SIG-M5 (cell line): ENCODE measurements at regions not wholly inside any gene's neighbourhood (a gene's known extent, or its start where the extent isn't known, plus 50 kb on each side); places are given as distances from the start of the nearest gene placed in this dataset.
"Not testable (repeated sequence)": the region's sequence is repeated elsewhere in the genome, so short reads cannot be mapped to it uniquely, and the experiment has no call there.

Experiments
- DNase-seq: peaks from one replicate; lab custom pipeline; 2025; lab: John Stamatoyannopoulos, UW

DNA sequence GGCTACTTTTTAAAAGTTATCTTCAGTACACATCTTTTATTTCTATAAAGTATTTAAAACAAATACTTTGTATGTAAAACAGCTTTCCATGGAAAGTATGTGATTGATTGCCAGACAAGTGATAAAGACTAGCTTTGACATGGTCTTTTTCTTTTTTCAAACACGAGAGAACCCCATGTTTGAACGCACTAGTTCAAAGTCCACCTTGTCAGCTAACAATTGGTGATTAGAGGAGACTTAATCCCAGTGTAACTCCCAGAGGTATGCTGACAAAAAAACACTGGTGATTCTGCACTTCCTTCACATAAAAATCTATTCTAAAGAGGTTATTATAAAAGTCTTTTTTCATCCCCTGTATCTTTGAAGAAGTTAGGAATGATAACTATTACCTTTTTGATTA, 438.1 kb downstream of the GJA1 start:
- DNase-seq, result no peak

DNA sequence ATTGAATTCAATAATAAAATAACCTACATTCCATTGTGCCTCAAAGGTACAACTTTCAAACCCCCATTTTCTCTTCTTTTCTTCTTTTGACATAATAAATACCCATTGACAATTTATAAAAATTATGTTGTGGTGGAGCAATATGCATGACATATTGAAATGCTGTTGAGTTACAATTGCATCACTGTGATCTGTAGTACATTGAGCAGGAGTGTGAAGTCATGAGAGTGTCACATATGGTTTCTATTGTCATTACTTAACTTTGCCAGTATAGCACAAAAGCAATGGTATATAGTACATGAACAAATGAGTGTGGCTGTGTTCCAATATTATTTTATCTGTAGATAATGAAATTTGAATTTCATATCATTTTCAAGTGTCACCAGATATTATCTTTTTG, 441.3 kb downstream of the GJA1 start:
- DNase-seq, result no peak

DNA sequence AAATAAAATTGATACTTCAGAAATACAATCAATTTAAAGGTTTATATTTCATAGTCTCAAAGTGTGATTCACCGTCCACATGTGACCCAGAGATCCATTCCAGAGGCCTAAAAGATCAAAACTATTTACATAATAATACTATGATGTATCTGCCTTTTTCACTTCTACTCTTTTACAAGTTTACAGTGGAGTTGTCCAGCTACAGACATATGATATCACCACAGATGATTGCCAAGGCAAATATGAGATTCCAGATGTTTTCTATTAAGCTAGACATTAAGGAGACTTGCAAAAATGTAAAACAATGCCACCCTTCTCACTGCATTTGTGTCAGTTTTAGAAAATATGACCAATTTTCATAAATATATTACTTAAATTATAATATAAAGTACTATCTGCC, 443.7 kb downstream of the GJA1 start:
- no peak for DNase-seq

DNA sequence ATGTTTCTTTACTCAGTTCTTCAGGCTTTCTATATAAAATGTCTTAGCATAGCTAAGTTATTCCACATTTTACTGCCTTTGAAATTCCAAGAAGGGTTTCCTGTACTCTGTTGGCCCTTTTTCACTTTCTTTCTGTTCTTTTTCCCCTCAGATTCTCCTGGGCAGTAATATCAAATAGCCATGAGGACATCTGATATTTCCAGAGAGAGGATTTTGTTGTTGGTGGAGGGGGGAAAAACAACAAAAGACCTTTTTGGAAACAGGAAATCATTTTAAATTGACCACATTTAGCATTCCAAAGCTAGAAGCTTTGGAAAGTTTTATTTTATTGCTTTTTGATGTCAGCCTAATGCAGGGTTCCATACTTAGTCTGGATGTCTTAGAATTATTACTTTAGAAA, 445.4 kb downstream of the GJA1 start:
- no peak for DNase-seq

DNA sequence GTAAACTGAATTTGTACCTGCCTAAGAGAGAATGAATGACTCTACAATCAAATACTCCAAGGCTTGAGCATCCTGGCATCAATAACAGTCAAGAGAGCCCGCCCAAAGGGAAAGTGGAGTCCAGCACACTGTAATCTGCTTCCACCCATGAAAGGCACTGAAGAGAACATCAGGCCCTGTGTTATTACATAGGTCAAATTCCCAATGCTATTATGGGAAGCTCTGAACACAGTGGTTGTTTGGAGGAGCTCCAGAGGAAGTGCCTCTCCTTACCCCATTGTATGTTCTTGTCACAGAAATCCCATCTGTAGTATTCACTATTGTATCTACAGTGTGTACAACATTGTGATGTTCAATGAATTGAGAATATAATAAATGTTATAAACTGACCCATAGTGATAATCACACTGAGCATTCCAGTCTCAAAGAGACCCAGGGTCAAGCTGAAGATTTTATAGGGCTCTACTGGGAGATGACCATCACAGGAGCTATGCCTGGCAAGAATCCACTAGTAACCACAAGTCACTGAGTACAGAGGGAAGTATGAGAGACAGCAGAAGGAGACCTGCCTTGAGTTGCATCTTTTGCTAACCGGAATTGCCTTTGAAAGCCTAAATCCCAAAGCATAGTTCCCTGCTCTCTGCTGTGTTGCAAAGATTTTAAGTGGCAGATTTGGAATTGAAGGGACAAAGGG, 446.7 kb downstream of the GJA1 start:
- no peak for DNase-seq

DNA sequence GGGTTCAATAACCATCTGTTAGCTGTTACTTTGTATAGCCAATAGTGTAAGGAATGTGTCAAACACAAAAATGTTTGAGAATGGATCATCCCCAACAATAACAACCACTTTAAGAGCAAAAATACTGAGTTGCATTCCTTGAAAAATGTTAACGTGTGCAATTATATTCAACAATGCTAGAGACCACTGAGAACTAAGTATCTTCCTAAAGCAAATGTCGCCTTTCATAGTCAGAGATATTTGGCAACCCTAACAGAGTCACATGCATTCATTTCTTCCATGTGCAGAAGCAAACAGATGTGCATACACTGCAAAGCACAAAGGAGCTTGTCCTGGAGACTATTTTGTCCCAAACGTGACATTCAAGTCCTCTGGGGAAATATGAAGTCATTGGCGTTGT, 448.6 kb downstream of the GJA1 start:
- no peak for DNase-seq

DNA sequence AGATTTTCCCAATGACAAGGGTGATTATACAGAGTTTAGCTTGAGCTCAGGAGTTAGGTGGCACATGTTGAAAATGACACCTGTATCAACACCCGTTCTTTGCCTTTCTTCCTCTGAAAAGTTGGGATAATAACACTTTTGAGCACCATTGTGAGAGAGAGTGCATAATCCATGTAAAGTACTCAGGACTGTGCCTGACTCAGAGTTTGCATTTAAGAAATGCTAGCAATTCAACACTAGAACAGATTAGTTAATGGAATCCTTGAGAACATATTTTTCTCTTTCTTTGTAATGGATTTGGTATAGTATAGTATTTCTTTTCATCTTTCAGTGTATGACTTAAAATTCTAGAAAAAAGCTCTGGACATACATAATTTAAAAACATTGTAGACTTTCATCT, 449.2 kb downstream of the GJA1 start:
- no peak for DNase-seq

DNA sequence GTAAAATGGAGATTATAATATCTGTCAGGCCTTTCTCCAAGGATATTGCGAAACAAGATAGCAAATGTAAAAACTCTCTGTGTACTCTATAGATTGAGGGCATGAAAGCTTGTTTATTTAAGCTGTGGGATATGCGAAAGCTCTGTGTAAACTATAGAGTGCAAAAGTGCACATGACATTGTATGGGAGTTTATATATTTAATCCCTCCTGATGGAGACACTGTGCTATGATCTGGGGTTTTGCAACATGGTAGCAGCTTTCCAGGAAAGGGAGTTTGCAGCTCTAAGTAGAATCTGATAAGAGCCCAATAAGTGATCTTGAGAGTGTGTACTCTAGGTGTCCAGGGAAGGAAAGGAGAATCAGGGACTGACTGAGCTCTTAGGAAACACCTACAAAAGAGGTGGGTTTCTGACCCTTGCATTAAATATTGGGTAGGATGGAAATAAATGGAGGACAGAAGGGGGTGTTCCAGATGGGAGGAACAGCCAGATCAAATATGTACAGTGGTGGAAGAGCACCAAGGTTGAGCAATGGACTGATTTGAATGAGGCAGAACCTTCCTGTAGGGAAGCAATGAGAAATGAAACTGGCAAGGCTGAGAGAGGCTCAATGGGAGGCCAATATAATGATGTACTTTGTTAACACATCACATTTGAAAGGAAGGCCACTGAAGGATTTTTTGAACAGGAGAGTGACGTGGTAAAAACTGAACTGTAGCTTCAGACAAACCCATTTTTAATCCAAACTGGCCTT, 450.1 kb downstream of the GJA1 start:
- DNase-seq, result no peak

DNA sequence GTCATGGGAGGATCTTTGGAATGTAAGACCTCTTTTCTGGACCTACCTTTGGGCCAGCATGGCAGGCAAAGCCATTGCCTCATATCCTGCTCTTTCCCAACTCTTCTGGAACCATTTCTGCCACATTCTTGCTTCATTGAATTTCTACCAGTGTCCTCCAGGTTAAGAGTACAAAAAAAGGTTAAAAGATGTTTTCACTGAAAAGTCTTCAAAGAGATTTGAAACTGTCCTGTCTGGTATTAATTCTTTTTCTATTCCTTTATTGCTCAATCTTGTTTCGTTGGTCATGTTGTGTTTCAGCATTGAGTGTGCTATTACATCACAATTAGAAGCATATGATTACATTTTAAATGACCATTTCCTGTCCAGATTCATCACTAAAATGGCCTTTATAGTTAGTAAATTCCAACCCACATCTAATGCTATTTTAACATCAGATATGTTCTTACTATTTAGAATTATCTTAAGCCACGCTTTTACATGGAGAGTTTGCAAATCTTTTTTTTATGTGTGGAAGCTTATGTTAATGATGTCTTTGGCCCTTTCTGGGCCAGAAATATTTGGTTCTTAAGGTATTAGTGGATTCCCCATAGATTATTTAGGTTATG, 450.9 kb downstream of the GJA1 start:
- no peak for DNase-seq

DNA sequence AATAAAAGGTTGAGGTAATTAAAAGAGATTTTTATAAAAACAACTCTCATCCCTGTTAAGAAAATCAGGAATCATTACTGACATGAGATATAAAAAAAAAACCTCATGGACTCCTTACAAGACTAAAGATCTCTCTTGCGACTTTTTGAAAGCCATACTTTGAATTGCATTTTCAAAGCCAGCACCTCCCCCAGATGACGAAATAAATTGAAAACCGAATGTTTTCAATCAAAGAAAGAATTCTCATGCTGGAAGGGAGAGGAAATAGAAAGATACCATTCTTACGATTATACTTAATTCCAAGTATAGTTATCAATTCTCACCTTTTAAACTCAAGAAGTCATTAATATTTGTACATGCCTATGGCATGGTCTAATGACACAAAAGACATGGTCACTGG, 452.3 kb downstream of the GJA1 start:
- no peak for DNase-seq

DNA sequence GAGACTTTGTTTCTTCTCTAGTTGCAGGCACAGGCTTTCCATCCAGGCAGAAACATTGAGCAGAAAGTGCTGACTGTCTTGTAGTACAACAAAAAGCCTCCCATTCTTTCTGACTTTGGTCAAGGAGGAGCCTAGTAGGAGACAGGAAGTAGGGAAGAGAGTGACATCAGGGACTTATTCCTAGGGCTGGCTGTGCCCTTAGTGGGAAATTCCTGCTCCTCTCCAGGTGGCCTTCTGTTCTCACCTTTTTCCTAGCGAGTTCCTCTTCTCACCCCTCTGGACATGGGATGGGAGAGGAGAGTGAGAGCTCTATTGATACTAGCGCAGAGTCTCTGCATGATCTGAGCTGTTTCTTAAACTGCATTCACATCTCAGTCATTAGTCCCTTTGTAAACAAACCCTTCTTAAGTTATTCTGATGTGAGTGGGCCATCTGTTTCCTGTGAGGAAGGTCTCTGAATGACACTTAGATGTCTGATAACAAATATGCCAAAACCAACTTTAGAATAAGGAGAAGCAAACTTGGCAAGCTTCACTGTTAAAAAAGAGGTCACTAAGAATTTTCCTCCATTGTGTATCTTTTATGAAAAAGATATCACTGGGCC, 455.0 kb downstream of the GJA1 start:
- no peak for DNase-seq

DNA sequence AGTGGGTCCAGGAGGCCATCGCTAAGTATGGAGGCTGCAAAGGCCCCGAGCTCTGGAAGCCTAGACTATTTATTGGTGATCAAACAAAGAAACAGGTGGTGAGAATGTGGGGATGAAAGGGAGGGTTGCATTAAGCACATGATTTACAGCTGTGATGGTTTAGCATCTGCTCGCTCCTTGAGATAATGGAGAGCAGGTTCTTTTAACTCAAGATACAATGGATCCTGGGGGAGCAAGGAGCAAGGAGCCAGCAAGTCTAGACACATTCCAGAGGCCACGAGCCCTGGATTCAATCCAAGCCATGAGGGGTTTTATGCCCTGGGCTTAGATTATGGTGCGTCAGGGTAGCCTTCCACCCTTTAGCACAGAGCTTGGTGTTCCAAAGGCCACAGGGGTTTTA, 460.3 kb downstream of the GJA1 start:
- not testable (repeated sequence) for DNase-seq

DNA sequence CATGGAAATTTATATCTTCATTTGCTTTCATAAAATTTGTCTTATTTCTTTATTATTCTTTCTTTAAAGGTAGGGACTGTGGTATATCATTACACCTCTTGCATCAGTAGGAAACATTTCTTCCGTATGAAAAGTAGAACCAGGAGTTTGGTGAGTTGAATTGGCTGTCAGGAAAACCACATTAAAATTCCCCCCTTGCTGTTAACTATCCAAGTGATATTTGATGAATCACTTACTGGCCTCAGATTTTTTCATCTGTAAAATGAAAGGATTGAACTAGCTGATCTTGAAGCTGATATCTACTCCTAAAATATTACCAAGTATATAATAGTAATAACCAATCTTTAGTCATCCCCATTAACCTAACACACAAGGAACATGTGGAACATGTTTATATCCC, 460.9 kb downstream of the GJA1 start:
- no peak for DNase-seq

DNA sequence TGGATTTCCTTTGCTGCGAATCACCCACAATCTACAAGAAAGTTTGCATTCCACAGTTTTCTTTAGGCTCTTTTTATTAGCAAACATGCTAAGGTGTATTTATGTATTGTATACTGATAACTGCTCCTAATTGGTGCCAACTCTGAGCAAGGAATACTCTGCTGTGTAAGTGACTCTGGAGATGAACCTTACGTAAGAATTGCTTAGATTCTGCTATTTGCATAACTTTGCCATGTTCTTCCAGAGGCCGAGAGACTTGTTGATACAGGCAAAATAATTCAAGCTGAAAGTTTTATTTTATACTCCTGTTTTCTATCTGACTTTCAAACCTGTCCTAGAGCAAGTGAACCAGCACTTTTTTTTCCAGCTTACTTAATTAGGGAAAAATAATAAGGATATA, 461.3 kb downstream of the GJA1 start:
- DNase-seq, result no peak

DNA sequence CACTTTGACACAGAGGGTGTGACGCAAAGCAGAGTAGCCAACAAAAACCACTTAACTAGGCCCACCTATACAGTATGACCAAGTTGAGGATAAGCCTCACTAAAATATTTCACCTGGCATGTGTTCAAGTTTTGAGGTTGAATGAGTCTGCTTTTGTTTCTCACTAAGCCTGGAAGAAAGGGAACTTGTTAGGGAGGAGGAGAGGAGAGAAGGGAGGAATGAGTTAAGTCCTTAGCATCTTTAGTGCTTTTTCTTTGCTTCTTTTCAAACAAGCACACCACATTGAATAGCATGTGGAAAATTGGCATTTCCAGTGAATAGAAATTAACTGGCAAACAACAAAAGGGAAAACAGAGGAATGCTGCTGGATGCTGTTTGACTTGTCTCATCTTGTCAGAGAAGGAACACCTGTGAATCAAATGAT, 461.9 kb downstream of the GJA1 start:
- no peak for DNase-seq

DNA sequence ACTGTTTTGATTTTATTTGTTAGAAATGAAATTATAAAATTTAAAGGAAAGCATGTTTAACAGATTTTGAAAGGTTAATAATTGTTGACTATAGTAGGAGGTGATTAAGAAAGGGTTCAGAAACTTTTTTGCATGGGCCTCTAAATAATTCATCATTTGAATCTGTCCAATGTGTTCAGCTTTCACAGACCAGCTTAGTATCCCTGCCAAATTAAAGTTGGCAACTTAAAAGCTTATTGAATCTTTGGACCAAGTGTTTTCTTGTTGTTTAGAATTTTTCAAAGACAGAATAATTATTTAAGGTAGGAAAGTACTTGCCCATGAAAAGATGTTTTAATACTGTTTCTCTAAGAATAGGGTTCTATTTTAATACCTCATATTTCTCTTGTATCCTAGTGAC, 466.0 kb downstream of the GJA1 start:
- DNase-seq, result no peak

DNA sequence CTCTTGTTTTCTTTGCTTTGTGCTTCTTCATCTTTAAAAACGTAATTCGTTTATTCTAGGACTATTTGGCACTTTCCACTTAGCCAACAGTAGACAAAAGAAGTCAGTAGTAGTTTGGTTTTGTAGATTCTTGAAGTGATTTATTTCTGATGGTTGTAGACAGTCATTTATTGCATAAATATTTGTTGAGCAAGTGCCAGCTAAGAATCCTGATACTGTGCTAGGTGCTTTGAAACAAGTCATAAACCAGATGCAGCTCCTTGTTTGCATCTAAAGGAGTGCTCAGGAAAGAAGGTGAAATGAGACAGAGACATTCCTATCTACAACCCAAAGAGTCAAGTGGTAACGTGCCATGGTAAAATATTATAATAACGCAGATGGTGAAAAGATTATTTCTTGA, 469.1 kb downstream of the GJA1 start:
- DNase-seq, result no peak

DNA sequence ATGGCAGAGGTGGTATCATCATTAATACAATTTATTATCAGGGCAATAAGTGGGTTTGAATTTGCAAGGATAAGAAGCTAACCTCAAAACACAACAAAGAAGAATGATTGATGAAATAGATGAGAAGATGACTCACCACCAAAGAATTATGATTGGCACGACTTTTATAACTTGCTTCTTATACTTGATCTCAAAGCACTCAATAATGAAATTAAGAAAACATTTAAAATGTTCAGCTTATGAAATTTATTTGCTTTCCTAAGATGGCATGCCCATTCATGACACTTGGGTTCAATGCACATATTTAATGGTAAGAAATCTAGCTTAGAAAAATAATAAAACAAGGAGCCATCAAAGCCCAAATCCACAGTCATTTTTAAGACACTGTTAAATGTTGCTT, 477.5 kb downstream of the GJA1 start:
- DNase-seq, result no peak

DNA sequence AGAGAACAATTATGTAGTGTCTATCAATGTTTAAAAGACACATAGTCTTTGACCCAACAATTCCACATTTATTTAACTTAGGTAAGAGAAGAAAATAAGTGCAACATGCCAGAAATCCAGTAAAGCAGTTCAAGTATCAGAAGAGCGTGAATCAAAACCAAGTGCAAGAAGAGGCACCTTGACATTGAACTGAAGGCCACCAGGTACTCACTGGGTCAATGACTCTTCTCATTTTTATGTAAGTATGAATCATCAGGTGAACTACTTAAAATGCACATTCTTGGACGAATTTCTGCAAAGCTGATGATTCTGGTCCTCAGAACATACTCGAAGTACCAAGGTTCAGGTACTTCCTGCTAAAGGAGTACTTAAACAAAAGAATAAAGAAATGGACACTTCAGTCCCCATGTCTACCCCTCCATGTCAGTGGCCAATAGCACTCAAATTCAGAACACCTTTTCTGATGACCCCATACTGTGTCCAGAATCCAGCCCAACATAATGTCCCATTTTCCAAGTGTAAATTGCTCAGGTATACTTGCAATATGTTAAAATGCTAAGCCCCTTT, 481.9 kb downstream of the GJA1 start:
- no peak for DNase-seq

DNA sequence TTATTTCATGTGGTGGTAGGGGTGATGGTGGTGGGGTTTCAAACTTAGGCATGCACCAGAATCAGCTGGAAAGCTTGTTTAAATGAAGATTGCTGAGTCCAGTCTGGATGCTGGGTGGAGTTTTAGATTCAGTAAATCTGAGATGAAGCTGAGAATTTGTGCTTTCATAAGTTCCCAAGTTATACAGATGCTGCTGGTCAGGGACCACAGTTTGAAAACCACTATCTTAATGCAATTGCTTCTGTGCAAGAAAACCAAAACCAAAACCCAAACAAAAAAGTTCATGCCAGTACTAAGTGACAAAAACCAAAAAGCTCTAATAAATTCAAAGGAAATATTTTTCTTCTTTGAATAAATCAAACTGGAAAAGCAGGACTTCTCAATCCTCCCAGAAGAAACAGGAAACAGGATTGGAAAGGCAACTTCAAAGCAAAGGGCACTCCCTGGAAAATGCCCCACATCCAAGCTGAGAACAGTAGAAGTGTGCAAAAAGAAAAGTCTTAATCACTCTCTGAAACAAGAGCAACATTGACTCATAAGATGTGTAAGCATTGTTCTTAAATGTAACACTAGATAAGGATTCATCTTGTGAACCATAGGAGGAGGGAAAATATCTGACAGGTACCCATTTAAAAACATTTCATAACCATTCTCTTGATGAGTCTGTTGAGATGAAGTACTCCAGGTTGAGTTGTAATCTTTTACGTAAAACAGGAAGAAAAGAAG, 481.5 kb upstream of the HSF2 start:
- DNase-seq, result no peak

DNA sequence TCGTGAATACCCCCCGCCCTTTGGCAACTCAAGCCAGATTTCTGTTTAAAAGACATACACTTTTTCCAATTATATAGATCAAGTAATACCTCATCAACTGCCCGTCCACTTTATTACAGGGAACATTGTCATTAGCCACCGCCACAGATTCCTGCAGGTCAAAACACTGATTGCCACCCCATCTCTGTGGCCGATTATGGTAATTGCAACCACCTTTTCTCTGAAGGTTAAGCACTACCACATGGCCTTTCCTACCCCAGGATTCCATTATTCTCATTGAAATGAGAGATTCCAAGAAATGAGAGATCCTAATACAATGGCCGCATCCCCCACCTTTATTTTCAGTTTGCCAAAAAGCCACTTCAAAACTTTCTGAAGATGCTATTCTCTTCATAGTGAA, 478.8 kb upstream of the HSF2 start:
- DNase-seq, result no peak

DNA sequence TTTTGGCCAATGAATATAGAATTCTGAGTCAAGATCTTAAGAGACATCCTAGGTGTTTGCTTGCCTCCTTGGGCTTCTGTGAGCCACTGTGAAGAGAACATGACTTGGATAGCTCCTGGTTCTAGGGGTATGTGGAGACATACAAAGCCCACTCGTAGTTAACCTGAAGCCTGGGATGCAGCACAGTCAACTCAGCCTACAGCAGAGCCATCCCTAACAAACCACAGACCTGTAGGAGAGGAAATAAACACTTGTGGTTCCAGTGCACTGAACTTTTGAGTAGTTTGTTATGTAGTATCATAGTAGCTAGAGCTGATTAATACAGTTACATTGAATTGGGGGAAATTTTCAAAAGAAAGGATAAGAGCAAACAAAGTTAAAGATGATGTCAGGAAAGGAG, 474.4 kb upstream of the HSF2 start:
- DNase-seq, result no peak
